ENCODE measurements at regions not wholly inside any gene's neighbourhood (a gene's known extent, or its start where the extent isn't known, plus 50 kb on each side); places are given as distances from the start of the nearest gene placed in this dataset.

DNA sequence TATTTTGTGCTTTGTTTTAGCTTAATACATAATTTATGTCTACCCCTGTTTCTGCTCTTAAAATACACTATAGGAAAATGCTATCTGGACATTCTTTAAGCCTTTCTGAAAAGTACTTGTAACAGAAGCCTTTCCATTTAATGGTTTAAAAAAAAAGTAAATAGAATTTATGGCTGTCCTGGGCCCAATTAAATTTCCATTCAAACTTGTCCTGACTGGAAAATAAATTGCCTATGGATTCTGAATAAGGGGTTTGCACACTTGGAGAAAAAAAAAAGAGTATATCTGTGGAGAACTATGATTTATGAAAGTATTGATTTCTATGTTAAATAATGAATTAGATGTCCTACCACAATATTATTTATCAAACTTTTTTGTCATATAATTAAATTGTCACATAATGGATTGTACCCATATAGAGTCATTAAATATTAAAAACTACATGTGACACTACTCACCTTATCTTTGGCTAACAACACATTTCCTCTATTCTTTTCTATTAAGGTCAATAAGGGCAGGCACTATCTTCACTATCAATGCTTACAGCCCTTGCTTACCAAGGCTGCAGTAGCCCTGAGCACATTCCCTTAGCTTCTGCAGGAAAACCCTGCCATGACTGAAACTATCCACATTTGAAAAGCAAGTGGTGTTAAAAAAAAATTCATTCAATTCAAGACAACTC is 396.1 kb upstream of the ROBO2 start:
- TF ChIP-seq, protein P1, sequence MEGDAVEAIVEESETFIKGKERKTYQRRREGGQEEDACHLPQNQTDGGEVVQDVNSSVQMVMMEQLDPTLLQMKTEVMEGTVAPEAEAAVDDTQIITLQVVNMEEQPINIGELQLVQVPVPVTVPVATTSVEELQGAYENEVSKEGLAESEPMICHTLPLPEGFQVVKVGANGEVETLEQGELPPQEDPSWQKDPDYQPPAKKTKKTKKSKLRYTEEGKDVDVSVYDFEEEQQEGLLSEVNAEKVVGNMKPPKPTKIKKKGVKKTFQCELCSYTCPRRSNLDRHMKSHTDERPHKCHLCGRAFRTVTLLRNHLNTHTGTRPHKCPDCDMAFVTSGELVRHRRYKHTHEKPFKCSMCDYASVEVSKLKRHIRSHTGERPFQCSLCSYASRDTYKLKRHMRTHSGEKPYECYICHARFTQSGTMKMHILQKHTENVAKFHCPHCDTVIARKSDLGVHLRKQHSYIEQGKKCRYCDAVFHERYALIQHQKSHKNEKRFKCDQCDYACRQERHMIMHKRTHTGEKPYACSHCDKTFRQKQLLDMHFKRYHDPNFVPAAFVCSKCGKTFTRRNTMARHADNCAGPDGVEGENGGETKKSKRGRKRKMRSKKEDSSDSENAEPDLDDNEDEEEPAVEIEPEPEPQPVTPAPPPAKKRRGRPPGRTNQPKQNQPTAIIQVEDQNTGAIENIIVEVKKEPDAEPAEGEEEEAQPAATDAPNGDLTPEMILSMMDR (IDR thresholded peaks at IDR 0.05; ENCODE audit: borderline replicate concordance, control extremely low read depth, extremely low read depth, insufficient read depth, missing control alignments), result no peak
- no peak for DNase-seq (ENCODE audit: low spot score)
- in situ Hi-C loops (cut with MboI; ENCODE audit: low sequenced_read_pairs, unreplicated experiment), result no loop called here

DNA sequence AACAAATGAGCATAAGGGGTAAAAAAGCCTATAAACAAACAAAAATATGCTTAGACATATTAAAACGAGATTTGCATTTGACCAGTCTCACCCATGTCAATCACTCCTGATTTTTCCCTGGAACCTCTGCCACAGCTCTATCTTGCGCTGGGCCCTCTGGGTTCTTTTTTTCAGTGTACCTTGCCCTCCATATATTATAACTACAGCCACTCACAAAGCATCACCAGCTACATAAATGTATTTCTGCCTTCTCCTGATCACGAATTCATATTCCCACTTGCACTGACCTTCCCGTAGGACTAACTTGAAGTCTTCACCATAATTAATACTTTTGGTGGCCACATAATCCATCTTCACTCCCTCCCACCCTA is 395.6 kb upstream of the ROBO2 start:
- in situ Hi-C loops (cut with MboI; ENCODE audit: low sequenced_read_pairs, unreplicated experiment), result no loop called here
- no peak for DNase-seq (ENCODE audit: low spot score)
- TF ChIP-seq, protein P1 (IDR thresholded peaks at IDR 0.05; ENCODE audit: borderline replicate concordance, control extremely low read depth, extremely low read depth, insufficient read depth, missing control alignments), result no peak

DNA sequence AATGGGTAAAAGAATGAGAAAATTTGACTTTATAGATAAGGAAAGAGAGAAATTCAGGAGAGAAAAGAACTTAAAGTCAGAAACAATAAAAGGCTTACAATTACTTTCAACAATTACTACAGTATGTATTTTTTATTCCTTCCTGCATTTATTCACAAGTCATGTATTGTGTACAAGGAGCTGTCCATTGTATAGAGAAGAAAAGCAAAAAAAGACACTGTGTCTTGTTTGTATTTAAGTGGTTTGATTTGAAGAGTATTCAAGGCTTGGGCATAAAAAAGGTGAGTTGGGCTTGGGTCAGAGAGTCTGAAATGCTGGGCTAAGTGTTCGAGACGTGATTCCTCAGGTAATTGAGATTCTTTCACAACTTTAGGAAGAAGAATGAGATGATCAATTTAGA is 394.2 kb upstream of the ROBO2 start:
- DNase-seq (ENCODE audit: low spot score), result no peak
- in situ Hi-C loops (cut with MboI; ENCODE audit: low sequenced_read_pairs, unreplicated experiment), result no loop called here
- TF ChIP-seq, protein P1 (IDR thresholded peaks at IDR 0.05; ENCODE audit: borderline replicate concordance, control extremely low read depth, extremely low read depth, insufficient read depth, missing control alignments), result no peak

DNA sequence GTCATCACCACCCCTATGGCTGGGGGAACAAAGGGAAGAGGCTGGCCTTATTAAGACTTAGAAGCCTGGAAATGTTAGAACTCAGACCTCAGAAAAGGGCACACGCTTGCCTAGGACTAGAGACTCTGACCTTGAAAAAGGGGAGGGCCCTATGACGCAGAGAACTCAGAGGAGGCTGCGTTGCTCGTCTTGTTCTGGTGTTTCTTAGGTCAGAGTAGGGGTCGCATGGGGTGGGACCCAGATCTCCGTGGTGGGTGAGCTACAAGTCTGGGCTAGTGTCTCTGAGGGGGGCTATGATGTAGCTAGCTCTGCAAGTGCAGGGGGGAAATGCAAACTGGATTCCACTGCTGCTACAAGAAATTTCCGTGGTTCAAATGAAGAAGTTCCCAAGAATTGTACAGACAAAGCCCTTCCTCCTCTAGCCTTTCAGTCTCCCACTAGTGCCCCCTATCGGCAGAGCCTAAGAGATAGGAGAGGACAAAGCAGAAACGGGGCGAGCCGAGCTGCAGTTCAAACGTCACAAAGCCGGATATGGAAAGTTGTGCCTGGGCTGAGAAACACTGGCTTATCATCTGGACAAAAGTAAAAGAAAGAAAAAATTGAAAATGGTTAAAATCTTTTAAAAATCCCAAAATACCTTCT is 392.9 kb upstream of the ROBO2 start:
- TF ChIP-seq, protein P1 (IDR thresholded peaks at IDR 0.05; ENCODE audit: borderline replicate concordance, control extremely low read depth, extremely low read depth, insufficient read depth, missing control alignments), result no peak
- no peak for DNase-seq (ENCODE audit: low spot score)
- in situ Hi-C loops (cut with MboI; ENCODE audit: low sequenced_read_pairs, unreplicated experiment), result no loop called here

DNA sequence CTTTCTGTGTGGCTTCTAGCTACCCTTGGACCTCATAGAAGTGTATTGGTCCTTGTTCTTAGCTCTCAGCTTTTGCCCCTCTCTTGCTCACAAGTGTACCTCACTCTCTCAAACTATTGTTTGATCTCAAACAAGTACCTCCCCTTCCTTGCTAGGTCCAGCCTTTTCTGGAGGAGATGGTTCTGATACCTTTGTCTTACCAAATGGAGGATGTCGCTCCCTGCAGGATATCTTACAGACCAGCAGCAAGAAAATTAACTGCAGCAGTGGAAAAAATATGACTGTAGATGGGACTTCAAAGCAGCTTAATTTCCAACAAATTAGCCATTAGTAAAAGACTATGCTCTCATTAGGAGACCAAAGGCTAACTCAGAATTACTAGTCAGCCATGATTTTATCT is 388.1 kb upstream of the ROBO2 start:
- in situ Hi-C loops (cut with MboI; ENCODE audit: low sequenced_read_pairs, unreplicated experiment), result no loop called here
- TF ChIP-seq, protein P1 (IDR thresholded peaks at IDR 0.05; ENCODE audit: borderline replicate concordance, control extremely low read depth, extremely low read depth, insufficient read depth, missing control alignments), result no peak
- DNase-seq (ENCODE audit: low spot score), result no peak

DNA sequence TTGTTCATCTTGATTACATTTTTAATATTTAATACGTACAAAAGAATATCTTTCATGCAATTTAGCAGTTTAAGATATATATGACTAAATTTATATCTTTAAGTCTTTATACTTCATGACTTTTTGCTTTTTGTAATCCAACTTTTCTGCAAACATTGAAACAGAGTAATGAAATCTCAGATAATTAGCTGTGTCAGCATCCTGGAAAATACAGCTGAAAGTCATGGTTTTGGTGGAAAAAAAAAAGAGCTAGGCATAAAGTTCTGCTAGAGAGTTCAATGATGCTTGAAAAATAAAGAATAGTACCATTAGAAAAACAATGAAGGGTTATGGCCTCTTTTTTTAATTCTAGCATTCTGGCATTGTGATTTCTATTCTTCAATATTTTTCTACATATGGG is 387.4 kb upstream of the ROBO2 start:
- in situ Hi-C loops (cut with MboI; ENCODE audit: low sequenced_read_pairs, unreplicated experiment), result no loop called here
- DNase-seq (ENCODE audit: low spot score), result no peak
- TF ChIP-seq, protein P1 (IDR thresholded peaks at IDR 0.05; ENCODE audit: borderline replicate concordance, control extremely low read depth, extremely low read depth, insufficient read depth, missing control alignments), result no peak

Data from GM13976 (cell line).